Activated naive CD4-positive, alpha-beta T cell treated with anti-CD3 and anti-CD28 coated beads for 36 hours (primary cell): ENCODE measurements at regions not wholly inside any gene's neighbourhood (a gene's known extent, or its start where the extent isn't known, plus 50 kb on each side); places are given as distances from the start of the nearest gene placed in this dataset.

Source experiments
- CTCF ChIA-PET: fragments of 350-600 bp; sonication (Branson Sonifier 250); formaldehyde crosslinking; loops from one replicate; lab custom pipeline; 2021; ENCODE audit warnings: antibody characterized with exemption; lab: Charles Lee
- DNase-seq: peaks from one replicate; pipeline ENCODE4 v3.0.0-alpha.2; 2020
- H3K27ac Mint-ChIP-seq: one replicate; pipeline ENCODE4 v1.8.0; 2021; ENCODE audit warnings: mild to moderate bottlenecking, mixed read lengths
- H3K27me3 Mint-ChIP-seq: one replicate; pipeline ENCODE4 v1.8.0; 2021; ENCODE audit warnings: low read depth, mixed read lengths
- H3K36me3 Mint-ChIP-seq: one replicate; pipeline ENCODE4 v1.8.0; 2021; ENCODE audit warnings: low read depth, mixed read lengths
- H3K4me1 Mint-ChIP-seq: one replicate; pipeline ENCODE4 v1.8.0; 2021; ENCODE audit warnings: low read depth, mixed read lengths
- H3K4me3 Mint-ChIP-seq: one replicate; pipeline ENCODE4 v1.8.0; 2021; ENCODE audit warnings: mild to moderate bottlenecking, moderate library complexity, mixed read lengths
- H3K9me3 Mint-ChIP-seq: one replicate; pipeline ENCODE4 v1.8.0; 2021; ENCODE audit warnings: mixed read lengths
- intact Hi-C: fragments of 100-400 bp; cut with micrococcal nuclease; formaldehyde crosslinking; loops from one replicate; pipeline ENCODE4 v1.15.1; 2023

GRCh38 chr1:2917284-2917683 is 104.0 kb upstream of the ACTRT2 start:
- no peaks in the 10 kb centered on the region for H3K27me3 Mint-ChIP-seq
- H3K4me3 Mint-ChIP-seq, result no peak overlapping the region
- H3K27ac Mint-ChIP-seq, result no peak overlapping the region
- no peaks in the 10 kb centered on the region for H3K36me3 Mint-ChIP-seq
- CTCF ChIA-PET, result no interaction called here
- H3K9me3 Mint-ChIP-seq, result peaks cover 7% of the 10 kb centered on the region
- DNase-seq, result no peak
- H3K4me1 Mint-ChIP-seq, result peaks cover 5% of the 10 kb centered on the region
- intact Hi-C loops, result no loop called here

DNA sequence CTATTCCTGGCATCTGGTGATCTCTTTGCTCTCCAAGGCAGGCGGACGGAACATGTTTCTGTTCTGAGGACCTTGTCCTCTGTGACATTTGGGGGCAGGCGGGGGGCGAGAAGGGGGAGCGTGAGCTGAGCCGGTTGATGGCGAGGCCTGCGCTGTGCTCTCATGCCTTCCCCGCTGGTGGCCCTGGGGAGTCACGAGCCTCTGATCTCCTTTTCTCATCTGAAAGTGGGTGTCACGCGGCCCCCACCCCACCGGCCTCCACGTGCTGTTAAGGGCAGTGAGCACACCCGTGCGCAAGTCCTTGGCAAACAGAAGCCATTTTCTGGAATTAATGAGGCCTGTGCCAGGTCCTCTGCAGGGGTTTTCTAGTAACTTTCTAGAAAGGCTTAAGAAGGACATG is 102.8 kb upstream of the ACTRT2 start:
- Mint-ChIP-seq H3K27ac (no peak overlapping the region), H3K36me3 (no peaks in the 10 kb centered on the region)

GRCh38 chr1:2919841-2920240 is 101.4 kb upstream of the ACTRT2 start:
- no peak for DNase-seq
- intact Hi-C loops, result no loop called here

More for the DNA sequence above, 102.8 kb upstream of the ACTRT2 start:
- CTCF ChIA-PET, result no interaction called here
- intact Hi-C loops, result no loop called here
- no peak overlapping the region for H3K4me3 Mint-ChIP-seq
- DNase-seq, result no peak
- peaks cover 5% of the 10 kb centered on the region for H3K4me1 Mint-ChIP-seq
- H3K9me3 Mint-ChIP-seq, result peaks cover 7% of the 10 kb centered on the region
- H3K27me3 Mint-ChIP-seq, result no peaks in the 10 kb centered on the region

DNA sequence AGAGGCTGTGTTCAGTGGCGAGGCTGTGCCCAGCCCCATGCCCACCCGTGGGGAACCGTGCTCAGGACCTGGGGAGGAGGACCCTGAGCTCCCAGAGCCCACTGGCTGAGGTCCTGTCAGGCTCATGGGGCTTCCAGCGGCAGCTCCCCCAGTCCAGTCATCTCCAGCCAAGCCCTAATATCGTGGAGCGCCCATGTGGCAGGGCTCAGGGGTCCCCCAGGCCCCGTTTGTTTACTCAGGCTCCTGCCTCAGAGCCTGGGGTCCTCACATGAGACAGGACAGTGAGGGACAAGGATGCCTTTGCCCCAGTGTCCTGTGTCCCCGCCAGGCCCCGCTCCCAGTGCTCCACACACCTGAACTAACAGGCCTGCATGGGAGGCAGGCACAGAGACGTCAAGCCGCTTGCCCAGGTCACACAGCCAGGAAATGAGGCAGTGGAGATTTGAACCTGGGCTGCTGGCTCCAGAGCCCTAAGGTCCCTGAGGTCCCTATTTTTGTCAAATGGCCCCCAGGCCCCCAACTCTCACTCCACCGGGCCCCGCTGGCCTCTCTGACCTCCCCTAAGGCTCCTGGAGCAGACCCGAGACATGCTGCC is 100.7 kb upstream of the ACTRT2 start:
- DNase-seq, result no peak
- H3K27ac Mint-ChIP-seq, result no peak overlapping the region
- H3K27me3 Mint-ChIP-seq, result no peaks in the 10 kb centered on the region
- CTCF ChIA-PET, result interaction anchor here (1.4 kb wide), 1 partner anchor 98 kb away, joined by 3 read pairs; no protein-coding TSS in a partner anchor
- no peaks in the 10 kb centered on the region for H3K36me3 Mint-ChIP-seq
- H3K4me3 Mint-ChIP-seq, result no peak overlapping the region
- H3K4me1 Mint-ChIP-seq, result peaks cover 5% of the 10 kb centered on the region
- intact Hi-C loops, result no loop called here
- H3K9me3 Mint-ChIP-seq, result peaks cover 5% of the 10 kb centered on the region

More at GRCh38 chr1:2919841-2920240, 101.4 kb upstream of the ACTRT2 start:
- Mint-ChIP-seq H3K4me3 (no peak overlapping the region), H3K27ac (no peak overlapping the region), H3K36me3 (no peaks in the 10 kb centered on the region), H3K9me3 (peaks cover 7% of the 10 kb centered on the region), H3K27me3 (no peaks in the 10 kb centered on the region), H3K4me1 (peaks cover 5% of the 10 kb centered on the region)
- CTCF ChIA-PET, result interaction anchor here (1.4 kb wide), 1 partner anchor 97 kb away, joined by 3 read pairs; no protein-coding TSS in a partner anchor

GRCh38 chr1:2921970-2922686 is 99.1 kb upstream of the ACTRT2 start:
- DNase-seq, result peak; percentile 31
- CTCF ChIA-PET, result interaction anchor here (0.7 to 1.0 kb wide), 3 partner anchors 100 to 546 kb away, joined by 3 to 6 read pairs (median 3); no protein-coding TSS in a partner anchor
- Mint-ChIP-seq H3K36me3 (no peaks in the 10 kb centered on the region), H3K27ac (no peak overlapping the region), H3K4me3 (no peak overlapping the region), H3K9me3 (no peaks in the 10 kb centered on the region), H3K4me1 (peaks cover 5% of the 10 kb centered on the region), H3K27me3 (no peaks in the 10 kb centered on the region)
- intact Hi-C loops, result loop anchor here (1.0 kb wide), 1 partner anchor 100 kb away; no protein-coding TSS in a partner anchor

- H3K27me3 Mint-ChIP-seq, result no peaks in the 10 kb centered on the region
- H3K27ac Mint-ChIP-seq, result no peak overlapping the region
- H3K4me1 Mint-ChIP-seq, result peaks cover 5% of the 10 kb centered on the region
- intact Hi-C loops, result no loop called here
- no peak for DNase-seq
- H3K9me3 Mint-ChIP-seq, result no peaks in the 10 kb centered on the region
- H3K4me3 Mint-ChIP-seq, result no peak overlapping the region
- CTCF ChIA-PET, result no interaction called here
- H3K36me3 Mint-ChIP-seq, result no peaks in the 10 kb centered on the region
These were observed 97.9 kb upstream of the ACTRT2 start for GRCh38 chr1:2923351-2923750.

DNA sequence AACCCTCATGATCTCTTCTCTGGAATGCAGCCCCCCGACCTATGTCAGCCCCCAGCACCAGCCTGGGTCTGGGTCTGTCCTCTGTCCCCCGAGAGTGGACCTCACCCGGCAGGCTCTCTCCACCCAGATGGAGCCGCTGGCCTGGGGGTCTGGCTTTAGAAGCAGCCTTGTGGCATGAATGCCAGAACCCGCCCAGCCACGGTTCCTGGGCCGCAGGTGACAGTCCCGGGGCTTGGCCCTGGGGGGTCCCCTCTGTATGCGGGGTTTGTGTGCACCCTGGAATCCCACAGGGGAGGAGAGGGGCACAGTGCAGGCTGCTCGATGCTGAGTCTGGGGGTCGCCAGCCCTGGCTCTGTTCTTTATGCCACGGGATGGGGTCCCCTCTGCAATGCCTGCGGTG is 96.0 kb upstream of the ACTRT2 start:
- Mint-ChIP-seq H3K4me1 (peaks cover 5% of the 10 kb centered on the region), H3K4me3 (no peak overlapping the region), H3K27ac (no peak overlapping the region), H3K9me3 (no peaks in the 10 kb centered on the region), H3K36me3 (no peaks in the 10 kb centered on the region), H3K27me3 (no peaks in the 10 kb centered on the region)
- intact Hi-C loops, result no loop called here
- no peak for DNase-seq
- CTCF ChIA-PET, result no interaction called here

DNA sequence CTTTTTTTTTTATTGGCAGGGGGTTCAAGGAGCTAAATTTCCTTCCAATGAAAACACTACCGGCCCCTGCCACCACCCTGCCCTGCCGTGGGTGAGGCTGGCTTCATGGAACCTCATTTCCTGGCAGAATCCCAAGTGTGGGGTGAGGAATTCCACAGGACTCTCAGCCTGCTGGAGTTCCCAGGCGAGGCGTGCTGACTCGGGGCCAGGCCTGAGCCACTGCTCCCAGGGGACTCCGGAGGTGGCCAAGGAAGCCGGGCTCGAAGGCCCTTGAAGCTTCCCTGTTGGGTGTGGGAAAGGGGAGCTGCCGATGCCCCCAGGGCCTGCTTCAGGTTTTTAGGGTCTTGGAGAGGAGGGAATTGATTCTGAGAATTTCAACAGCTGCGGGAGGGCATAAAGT is 95.3 kb upstream of the ACTRT2 start:
- CTCF ChIA-PET, result no interaction called here
- no peaks in the 10 kb centered on the region for H3K36me3 Mint-ChIP-seq
- DNase-seq, result no peak
- H3K9me3 Mint-ChIP-seq, result no peaks in the 10 kb centered on the region
- H3K27me3 Mint-ChIP-seq, result no peaks in the 10 kb centered on the region
- intact Hi-C loops, result no loop called here
- H3K4me1 Mint-ChIP-seq, result peaks cover 5% of the 10 kb centered on the region
- H3K27ac Mint-ChIP-seq, result no peak overlapping the region
- no peak overlapping the region for H3K4me3 Mint-ChIP-seq

GRCh38 chr1:2926447-2927055 is 94.7 kb upstream of the ACTRT2 start:
- H3K27ac Mint-ChIP-seq, result no peak overlapping the region
- H3K36me3 Mint-ChIP-seq, result no peaks in the 10 kb centered on the region
- H3K9me3 Mint-ChIP-seq, result no peaks in the 10 kb centered on the region
- H3K4me1 Mint-ChIP-seq, result peaks cover 5% of the 10 kb centered on the region
- intact Hi-C loops, result no loop called here
- no peak overlapping the region for H3K4me3 Mint-ChIP-seq
- DNase-seq, result no peak
- no peaks in the 10 kb centered on the region for H3K27me3 Mint-ChIP-seq
- CTCF ChIA-PET, result no interaction called here

DNA sequence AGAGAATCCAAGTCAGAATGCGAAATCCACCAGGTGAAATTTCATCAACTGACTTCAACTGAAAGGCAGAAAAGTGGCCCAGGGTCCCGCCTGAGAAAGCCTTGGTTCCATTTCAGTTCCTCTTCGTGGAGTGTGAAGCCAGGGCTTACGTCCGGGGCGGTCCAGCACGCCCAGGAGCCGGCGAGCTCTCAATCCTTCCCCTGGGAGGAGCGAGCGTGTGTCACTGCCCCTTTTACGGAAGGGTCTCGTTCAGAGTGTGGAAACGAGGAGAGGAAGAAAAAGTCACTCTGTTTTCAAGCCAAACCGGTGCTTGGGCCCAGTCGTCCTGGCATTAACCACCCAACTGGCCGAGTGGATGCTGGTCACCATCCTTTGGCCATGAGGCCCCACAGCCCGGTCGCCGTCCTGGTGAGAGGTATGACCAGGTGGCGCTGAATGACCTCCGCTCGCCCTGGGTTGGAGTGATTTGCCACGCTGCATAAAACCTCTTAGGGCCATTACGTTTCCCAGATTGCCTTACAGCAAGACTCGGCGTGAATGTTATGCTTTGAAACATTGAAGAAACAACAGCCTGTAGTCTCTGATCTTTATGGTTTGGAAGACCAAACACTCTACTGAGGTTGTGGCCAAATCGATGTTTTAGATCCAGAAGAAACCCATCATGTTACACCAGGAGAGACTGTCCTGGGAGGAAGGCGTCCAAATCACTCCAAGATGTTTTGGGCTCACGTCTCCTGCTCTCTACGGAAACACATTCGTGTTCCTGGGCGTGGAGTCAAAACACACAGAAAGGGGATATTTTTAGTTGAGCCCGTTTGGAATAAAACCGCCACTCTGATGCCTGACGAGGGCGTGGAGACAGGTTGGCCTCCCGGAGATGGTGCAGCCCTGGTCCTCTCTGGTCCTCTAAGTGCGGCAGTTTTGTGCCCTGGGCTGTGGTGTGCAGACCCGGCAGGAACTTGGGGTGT is 93.6 kb upstream of the ACTRT2 start:
- Mint-ChIP-seq H3K36me3 (no peaks in the 10 kb centered on the region), H3K27ac (no peak overlapping the region), H3K4me1 (no peaks in the 10 kb centered on the region), H3K27me3 (no peaks in the 10 kb centered on the region), H3K4me3 (no peak overlapping the region), H3K9me3 (no peaks in the 10 kb centered on the region)
- no peak for DNase-seq
- intact Hi-C loops, result no loop called here
- CTCF ChIA-PET, result no interaction called here

DNA sequence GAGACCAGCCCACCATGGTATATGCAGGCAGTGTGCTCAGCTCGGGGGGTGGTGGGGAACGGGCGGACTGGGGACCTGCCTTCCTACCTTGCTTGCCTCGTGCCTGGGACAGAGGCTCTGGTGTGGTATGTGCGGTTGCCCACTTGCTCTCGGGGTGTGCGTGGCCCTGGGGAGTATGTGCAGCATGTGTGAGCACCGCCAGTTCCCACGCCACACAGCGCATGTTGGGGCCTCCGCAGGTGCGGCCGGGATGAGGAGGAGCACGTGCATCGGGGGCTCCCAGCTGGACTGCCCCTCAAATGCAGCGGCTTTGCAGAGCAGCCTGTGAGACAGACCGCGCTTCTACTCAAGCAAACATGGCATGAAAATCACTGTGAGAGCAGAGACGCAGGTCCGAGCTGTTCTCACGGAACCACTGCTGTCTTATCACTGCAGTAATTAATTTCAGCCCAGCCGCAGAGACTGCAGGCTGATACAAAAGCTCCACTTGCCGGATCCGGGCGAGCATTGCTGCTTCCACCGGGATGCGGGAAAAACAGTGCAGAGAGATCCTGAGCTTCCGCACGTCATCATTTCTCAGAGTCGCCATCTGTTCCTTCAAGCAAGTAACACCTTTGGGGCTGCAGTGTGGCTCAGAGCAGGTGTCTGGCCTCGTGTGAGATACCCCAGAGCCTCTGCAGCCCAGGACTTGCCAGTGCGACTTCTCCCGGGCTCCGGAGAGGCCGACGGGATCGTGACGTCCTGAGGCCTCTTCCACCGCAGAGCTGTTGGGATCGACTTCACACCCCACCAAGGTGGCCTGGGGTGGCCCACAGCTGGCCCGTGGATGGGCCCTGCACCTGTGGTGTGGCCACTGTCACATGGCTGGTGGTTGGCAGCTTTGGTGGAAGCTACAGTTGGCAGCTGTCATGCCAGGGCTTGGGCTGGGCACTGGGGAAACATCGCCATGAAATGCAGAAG is 92.6 kb upstream of the ACTRT2 start:
- Mint-ChIP-seq H3K36me3 (no peaks in the 10 kb centered on the region), H3K4me1 (no peaks in the 10 kb centered on the region), H3K4me3 (no peak overlapping the region), H3K27ac (no peak overlapping the region), H3K27me3 (no peaks in the 10 kb centered on the region), H3K9me3 (no peaks in the 10 kb centered on the region)
- CTCF ChIA-PET, result no interaction called here
- DNase-seq, result no peak
- intact Hi-C loops, result no loop called here
